ENCODE measurements at regions not wholly inside any gene's neighbourhood (a gene's known extent, or its start where the extent isn't known, plus 50 kb on each side); places are given as distances from the start of the nearest gene placed in this dataset.

- TF ChIP-seq FOXM1 (IDR thresholded peaks at IDR 0.05; ENCODE audit: borderline replicate concordance) (no peak), LEF1 (IDR thresholded peaks at IDR 0.05; ENCODE audit: borderline replicate concordance) (no peak), ELF4 (IDR thresholded peaks at IDR 0.05) (no peak), L3MBTL2 (conservative IDR thresholded peaks at IDR 0.05) (no peak), BHLHE40 (IDR thresholded peaks at IDR 0.05; ENCODE audit: borderline replicate concordance) (no peak), FOXK2 (IDR thresholded peaks at IDR 0.05) (no peak), SP1 (IDR thresholded peaks at IDR 0.05) (no peak)
Measured at GRCh38 chr20:12673352-12673751, 335.4 kb upstream of the SPTLC3 start.

Data from HEK293T (cell line).